ENCODE measurements at regions not wholly inside any gene's neighbourhood (a gene's known extent, or its start where the extent isn't known, plus 50 kb on each side); places are given as distances from the start of the nearest gene placed in this dataset.
"Not testable (repeated sequence)": the region's sequence is repeated elsewhere in the genome, so short reads cannot be mapped to it uniquely, and the experiment has no call there.

DNA sequence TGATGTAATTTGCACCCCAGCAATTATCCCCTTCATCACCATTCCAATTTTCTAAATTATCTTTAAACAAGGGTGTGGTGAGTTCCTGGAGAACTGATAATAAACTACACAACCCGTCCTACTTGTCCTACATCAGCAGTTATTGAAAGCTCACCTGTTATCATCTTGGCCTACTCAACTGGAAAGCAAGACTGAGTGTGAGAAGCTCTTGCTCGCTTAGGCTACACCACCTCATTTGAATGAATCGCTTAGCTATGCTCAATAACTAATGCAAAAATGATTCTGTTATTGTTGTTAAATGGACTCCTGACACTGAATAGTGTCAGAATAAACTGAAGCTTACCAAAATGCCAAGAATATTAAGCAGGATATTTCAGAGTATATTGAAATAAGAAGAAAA, 115.4 kb upstream of the BTG1 start:
- no peak for DNase-seq (ENCODE audit: low read depth)

- no peak for DNase-seq (ENCODE audit: low read depth)
Observed at GRCh38 chr12:92259696-92260251, 114.1 kb upstream of the BTG1 start.

GRCh38 chr12:92259291-92259690, 113.6 kb upstream of the BTG1 start:
- DNase-seq (ENCODE audit: low read depth) = no peak

DNA sequence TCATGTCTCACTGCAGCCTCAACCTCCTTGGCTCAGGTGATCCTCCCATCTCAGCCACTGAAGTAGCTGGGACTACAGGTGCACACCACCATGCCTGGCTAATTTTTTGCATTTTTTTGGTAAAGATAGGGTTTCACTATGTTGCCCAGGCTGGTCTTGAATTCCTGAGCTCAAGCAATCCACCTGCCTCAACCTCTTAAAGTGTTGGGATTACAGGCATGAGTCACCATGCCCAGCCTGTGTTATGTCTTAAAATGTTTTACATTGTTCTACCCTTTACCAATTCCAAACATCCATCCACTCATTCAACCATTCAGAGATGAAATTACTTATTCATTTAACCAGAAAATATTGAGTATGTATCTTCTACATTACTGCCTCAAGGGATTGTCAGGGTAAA, 111.6 kb upstream of the BTG1 start:
- no peak for DNase-seq (ENCODE audit: low read depth)

DNA sequence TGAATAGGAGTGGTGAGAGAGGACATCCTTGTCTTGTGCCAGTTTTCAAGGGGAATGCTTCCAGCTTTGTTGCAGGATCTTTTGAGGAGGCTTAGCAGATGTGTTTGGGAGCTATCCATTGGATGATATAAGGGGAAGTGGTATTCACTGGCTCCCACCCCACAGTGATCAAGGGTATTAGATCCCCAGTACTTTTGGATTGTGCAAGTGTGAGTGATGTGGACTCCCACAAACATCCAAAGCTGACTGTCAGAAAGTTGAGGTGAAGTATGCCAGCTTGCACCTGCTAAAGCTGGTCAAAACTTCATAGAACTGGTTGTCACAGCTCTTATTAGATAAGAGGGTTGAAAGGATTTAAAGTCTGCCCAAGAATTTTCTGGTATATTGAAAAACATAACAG, 110.1 kb upstream of the BTG1 start:
- no peak for DNase-seq (ENCODE audit: low read depth)

GRCh38 chr12:92253301-92253700, 107.7 kb upstream of the BTG1 start:
- DNase-seq (ENCODE audit: low read depth) = no peak

DNA sequence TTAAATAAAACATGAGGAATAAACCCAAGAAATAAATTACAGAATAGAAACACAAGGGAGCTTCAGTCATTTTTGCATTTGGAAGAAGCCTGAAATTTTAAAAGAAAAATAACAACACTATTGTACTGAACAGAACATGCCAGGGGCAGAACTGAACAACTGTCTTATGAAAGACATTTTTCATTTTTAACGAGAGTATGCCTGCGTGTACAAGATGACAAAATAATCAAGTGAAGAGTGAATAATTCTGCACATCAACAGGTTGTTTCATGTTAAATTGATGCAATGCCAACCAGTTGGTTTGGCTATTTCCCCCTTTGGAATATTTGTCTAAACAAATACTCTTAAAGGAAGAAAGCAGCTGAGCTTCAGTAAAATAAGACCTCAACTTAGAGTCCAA, 103.3 kb upstream of the BTG1 start:
- DNase-seq (ENCODE audit: low read depth) = no peak

DNA sequence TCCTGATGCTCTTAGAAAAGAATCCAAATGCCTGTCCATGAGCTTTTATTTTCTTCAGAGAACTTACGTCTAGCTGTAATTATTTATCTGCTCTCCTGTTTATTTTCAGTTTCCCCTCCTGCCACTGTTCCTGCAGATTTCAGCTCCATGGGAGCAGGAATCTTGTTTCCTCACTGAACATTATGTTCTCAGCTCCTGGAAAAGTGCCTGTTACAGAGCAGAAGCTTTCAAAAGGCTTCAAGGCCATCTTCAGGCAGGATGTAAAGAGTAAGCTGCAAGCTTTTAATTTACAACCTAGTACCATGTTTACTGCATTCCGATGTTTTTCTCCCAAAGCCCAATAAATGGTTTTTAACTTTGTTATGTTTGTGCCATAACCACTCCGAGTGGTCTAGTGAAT, 98.4 kb upstream of the BTG1 start:
- DNase-seq (ENCODE audit: low read depth) = no peak

- no peak for DNase-seq (ENCODE audit: low read depth)
Observed at GRCh38 chr12:92242907-92243306, 97.3 kb upstream of the BTG1 start.

GRCh38 chr12:92237762-92238523, 92.3 kb upstream of the BTG1 start:
- DNase-seq (ENCODE audit: low read depth) = no peak

GRCh38 chr12:92237262-92237661, 91.6 kb upstream of the BTG1 start:
- no peak for DNase-seq (ENCODE audit: low read depth)

- DNase-seq (ENCODE audit: low read depth) = no peak
Observed at GRCh38 chr12:92235703-92236472, 90.2 kb upstream of the BTG1 start.

DNA sequence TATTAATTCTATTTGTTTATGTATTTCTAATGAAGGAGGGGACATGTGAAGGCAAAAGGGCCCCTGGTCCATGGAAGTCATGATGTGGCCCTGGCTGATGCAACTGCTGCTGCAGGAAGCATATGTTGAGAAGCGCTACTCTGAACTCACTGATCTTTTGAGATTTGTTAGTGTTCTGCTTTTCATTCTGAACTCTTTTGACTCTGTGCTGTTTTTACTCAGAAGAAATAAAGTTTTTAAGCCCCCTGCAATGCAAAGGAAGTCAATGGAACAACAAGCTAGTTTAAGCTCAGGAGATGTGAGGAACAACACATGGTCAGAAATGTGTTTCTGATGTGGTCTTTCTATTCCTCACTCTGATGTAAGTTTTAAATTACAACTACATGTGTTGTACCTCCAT, 88.9 kb upstream of the BTG1 start:
- no peak for DNase-seq (ENCODE audit: low read depth)

DNA sequence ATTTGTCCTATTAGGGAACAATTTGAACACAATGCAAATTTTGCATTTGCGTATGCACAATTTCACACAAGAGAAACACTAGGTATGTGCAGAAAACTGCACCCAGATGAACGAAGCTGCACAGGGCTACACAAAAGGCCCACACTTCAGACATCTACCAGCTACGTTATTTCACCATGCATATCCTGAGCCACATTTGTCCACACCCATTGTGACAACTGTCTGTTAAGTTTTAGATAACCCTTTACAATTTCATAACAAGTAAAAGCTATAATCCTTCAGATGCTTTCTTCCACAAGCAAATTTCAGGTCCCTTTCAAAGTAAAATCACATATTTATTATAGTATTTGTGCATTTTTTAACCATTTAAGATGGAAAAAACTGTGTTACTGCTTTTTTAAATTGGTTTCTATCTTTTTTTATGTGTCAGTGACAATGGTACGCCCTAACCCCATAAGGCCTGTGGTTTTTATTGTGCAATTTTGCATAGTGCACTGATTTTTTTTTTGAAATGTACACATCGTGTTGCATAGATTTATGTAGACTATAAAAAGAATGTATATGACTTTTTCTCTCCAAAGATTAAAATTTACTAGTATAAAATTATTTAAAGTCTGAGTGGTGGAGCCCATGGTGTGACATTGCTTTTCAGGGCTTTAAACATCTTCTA, 87.8 kb upstream of the BTG1 start:
- no peak for DNase-seq (ENCODE audit: low read depth)

- not testable (repeated sequence) for DNase-seq (ENCODE audit: low read depth)
Observed at GRCh38 chr12:92232371-92232932, 86.8 kb upstream of the BTG1 start.

GRCh38 chr12:92231945-92232344, 86.3 kb upstream of the BTG1 start:
- not testable (repeated sequence) for DNase-seq (ENCODE audit: low read depth)

- DNase-seq (ENCODE audit: low read depth) = not testable (repeated sequence)
Observed at GRCh38 chr12:92231532-92231931, 85.9 kb upstream of the BTG1 start.

- DNase-seq (ENCODE audit: low read depth) = no peak
Observed at GRCh38 chr12:92229381-92229780, 83.7 kb upstream of the BTG1 start.

DNA sequence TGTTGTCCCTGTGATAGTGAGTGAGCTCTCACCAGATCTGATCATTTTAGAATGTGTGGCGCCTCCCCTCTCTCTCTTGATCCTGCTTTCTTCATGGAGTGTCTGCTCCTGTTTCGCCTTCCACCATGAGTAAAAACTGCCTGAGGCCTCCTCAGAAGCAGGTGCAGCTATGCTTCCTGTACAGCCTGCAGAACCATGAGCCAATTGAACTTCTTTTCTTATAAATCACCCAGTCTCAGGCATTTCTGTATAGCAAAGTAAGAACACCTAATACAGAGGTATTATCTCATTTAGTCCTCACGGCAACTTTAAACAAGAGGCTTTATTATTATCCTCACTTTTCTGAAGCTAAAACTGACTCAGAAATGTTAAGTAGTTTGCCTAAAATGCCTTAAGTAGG, 81.3 kb upstream of the BTG1 start:
- no peak for DNase-seq (ENCODE audit: low read depth)

DNA sequence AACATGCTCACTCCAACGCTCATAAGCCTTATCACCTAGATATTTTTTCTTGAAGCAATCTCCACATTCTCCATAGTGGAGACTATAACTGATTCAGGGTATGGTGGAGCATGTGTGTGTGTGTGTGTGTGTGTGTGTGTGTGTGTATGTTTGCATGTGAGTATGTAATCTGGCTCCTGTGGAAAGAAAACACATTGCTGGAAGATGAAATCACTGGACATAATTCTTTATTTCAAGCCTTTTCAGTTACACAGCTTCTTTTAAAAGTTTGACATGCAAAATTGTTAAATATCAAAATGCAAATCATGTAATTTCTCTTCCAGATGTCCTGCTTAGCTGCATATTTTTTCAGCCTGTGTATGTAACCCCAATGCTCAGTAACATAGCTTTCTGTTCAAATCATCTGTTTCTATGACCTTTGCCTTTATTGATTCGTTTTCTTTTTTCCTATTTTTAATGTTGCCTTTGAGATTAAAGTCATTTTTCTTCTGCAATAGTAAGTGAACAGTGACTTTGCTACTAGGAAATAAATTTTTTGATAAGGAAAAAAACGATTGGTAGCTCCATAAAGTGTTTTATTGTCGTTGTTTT, 80.5 kb upstream of the BTG1 start:
- DNase-seq (ENCODE audit: low read depth) = no peak

DNA sequence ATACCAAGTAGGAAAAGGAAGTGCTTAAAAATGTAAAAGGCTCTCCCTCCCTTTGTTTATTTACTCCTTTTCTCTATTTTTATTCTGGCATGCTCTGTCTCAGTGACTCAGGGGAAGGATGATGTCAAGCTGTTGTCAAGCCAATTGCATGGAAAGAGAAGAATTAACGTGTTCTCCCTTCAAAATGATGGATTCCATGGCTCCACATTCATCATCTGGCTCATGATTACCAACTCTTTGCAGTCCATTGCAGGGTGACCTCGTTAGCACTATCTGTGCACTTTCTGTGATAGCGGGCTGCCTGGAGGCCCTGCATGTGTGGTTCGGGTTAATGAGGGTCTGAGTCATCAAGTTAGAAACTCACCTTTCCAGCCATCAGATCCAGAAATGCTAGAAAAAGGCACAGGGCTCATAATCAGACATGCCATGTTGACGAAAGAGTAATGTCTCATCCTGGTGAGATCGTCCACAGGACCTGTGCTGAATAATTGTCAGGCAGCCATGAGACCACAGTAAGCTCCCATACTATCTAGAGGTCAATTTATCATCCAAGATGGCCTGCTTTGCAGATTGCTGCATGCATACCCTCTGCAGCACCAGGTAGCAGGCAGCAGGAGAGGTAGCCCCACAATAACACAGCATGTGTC, 79.2 kb upstream of the BTG1 start:
- DNase-seq (ENCODE audit: low read depth) = no peak

GRCh38 chr12:92223481-92223880, 77.8 kb upstream of the BTG1 start:
- DNase-seq (ENCODE audit: low read depth) = no peak

Measured in activated T-cell treated with anti-CD3 and anti-CD28 coated beads for 48 hours (primary cell).